NCI-H2227 (cell line): ENCODE measurements at regions not wholly inside any gene's neighbourhood (a gene's known extent, or its start where the extent isn't known, plus 50 kb on each side); places are given as distances from the start of the nearest gene placed in this dataset.

Experiments used
- DNase-seq: peaks from one replicate; lab custom pipeline; 2025; ENCODE audit not compliant: unreplicated experiment; lab: John Stamatoyannopoulos, UW

GRCh38 chr1:239436286-239436685 lies 49.9 kb downstream of the CHRM3 start:
- DNase-seq: no peak

GRCh38 chr1:239437822-239438221 lies 51.5 kb downstream of the CHRM3 start:
- no peak for DNase-seq

- no peak for DNase-seq
Measured at GRCh38 chr1:239438891-239439290, 52.5 kb downstream of the CHRM3 start.

- DNase-seq: no peak
Measured at GRCh38 chr1:239443361-239443760, 57.0 kb downstream of the CHRM3 start.

GRCh38 chr1:239446611-239447010 lies 60.2 kb downstream of the CHRM3 start:
- no peak for DNase-seq

GRCh38 chr1:239448911-239449310 lies 62.5 kb downstream of the CHRM3 start:
- no peak for DNase-seq

GRCh38 chr1:239455743-239456142 lies 69.4 kb downstream of the CHRM3 start:
- DNase-seq: no peak

GRCh38 chr1:239456788-239457187 lies 70.4 kb downstream of the CHRM3 start:
- no peak for DNase-seq

- DNase-seq: no peak
Measured at GRCh38 chr1:239457491-239458143, 71.2 kb downstream of the CHRM3 start.

GRCh38 chr1:239458144-239458500 lies 71.8 kb downstream of the CHRM3 start:
- DNase-seq: no peak

GRCh38 chr1:239467730-239468129 lies 81.4 kb downstream of the CHRM3 start:
- DNase-seq: no peak

GRCh38 chr1:239478069-239478468 lies 91.7 kb downstream of the CHRM3 start:
- DNase-seq: no peak

GRCh38 chr1:239483391-239483790 lies 97.0 kb downstream of the CHRM3 start:
- no peak for DNase-seq

GRCh38 chr1:239493811-239494414 lies 107.5 kb downstream of the CHRM3 start:
- no peak for DNase-seq

- no peak for DNase-seq
Measured at GRCh38 chr1:239505094-239505493, 118.7 kb downstream of the CHRM3 start.

GRCh38 chr1:239507826-239508225 lies 121.5 kb downstream of the CHRM3 start:
- DNase-seq: no peak

GRCh38 chr1:239511875-239512274 lies 125.5 kb downstream of the CHRM3 start:
- no peak for DNase-seq

- no peak for DNase-seq
Measured at GRCh38 chr1:239516579-239516978, 130.2 kb downstream of the CHRM3 start.

- DNase-seq: no peak
Measured at GRCh38 chr1:239526391-239526790, 140.0 kb downstream of the CHRM3 start.

GRCh38 chr1:239527051-239527693 lies 140.8 kb downstream of the CHRM3 start:
- DNase-seq: no peak

GRCh38 chr1:239536165-239536849 lies 149.9 kb downstream of the CHRM3 start:
- DNase-seq: no peak

GRCh38 chr1:239537795-239538194 lies 151.4 kb downstream of the CHRM3 start:
- no peak for DNase-seq
